GM19193 (cell line): ENCODE measurements at regions not wholly inside any gene's neighbourhood (a gene's known extent, or its start where the extent isn't known, plus 50 kb on each side); places are given as distances from the start of the nearest gene placed in this dataset.

Experiments used
- POLR2A ChIP-seq: IDR thresholded peaks from 4 replicates; pipeline ENCODE4 v1.6.1; 2011; ENCODE audit not compliant: insufficient read depth, insufficient read length; ENCODE audit errors: extremely low read depth

DNA sequence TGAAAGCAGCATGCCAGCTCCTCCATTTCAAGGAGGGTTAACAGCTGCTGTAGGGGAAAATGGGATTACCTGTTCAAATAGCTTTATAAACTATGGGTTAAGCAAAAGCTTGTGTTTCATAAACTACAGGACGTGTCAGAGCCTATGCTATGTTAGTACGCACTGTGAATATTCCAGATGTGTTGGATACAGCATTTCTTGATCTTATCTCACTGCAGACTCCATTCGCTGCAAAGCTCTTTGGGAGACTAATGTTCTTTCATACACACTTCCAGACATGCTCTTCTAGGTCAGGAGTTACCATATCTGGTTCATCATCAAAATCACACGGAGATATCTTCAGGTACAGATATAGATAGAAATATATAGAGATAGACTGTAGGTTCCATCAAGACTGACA is 281.2 kb upstream of the FAM241A start:
- no peak for TF ChIP-seq POLR2A

DNA sequence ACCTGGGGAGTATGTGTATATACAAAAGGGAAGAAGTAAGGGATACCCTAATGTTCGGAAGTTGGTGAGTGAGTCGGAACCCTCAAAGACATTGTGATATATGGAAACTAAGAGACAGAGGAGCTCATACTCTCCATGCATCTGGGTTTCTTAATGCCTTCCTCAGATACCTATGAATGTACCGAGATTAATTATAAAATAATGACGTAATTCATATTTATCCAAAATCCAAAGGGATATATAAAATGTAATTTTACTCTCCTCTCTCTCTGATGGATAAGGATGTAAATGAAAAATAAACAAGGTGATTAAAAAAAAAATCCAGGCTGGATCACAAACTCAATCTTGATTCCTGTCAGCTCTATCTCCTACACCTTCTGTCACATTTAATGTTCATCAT is 275.9 kb upstream of the FAM241A start:
- TF ChIP-seq POLR2A = no peak

GRCh38 chr4:111871802-111872201 is 273.5 kb upstream of the FAM241A start:
- TF ChIP-seq POLR2A = no peak

DNA sequence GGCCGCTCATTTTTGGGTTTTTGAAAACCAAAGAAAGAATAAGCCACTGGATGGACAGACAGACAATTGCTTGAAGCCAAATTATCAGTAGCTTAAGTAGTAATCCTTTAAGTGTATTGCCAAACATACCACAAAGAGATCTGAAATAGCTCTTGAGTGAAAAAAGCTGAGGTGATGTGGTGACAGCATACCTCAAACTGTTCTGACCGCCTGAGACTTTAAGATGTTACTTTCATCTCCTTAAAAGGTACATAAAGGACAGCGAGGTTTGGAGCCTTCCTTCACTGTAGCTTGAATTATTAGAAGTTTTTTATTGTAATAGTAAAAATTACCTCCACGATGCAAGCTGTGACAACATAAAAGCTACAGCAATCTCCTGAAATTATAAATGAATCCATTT is 271.5 kb upstream of the FAM241A start:
- TF ChIP-seq POLR2A = no peak

DNA sequence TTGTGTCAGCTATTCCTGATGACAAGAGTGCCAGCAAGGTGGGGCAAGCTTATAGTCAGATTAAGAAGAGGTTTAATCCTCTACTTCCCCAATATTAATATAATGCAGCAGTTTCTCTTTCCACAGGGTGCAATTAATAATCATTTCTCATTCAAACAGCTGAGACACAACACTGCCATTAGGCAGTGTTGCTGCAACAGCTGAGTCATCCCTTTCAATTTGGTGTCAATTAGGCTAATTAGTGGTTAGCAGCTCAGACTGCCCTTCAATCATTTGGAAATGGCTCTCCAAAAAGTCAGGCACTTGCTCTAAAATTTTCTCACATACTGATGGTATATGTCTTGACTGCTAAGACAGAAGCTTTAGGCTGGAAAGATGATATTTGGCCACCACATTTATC is 265.7 kb upstream of the FAM241A start:
- TF ChIP-seq POLR2A = no peak

GRCh38 chr4:111880116-111880515 is 265.1 kb upstream of the FAM241A start:
- no peak for TF ChIP-seq POLR2A

- TF ChIP-seq POLR2A = no peak
Measured at GRCh38 chr4:111883557-111883999, 261.7 kb upstream of the FAM241A start.

- no peak for TF ChIP-seq POLR2A
Measured at GRCh38 chr4:111890412-111890811, 254.8 kb upstream of the FAM241A start.

GRCh38 chr4:111905511-111905910 is 239.7 kb upstream of the FAM241A start:
- TF ChIP-seq POLR2A = no peak

DNA sequence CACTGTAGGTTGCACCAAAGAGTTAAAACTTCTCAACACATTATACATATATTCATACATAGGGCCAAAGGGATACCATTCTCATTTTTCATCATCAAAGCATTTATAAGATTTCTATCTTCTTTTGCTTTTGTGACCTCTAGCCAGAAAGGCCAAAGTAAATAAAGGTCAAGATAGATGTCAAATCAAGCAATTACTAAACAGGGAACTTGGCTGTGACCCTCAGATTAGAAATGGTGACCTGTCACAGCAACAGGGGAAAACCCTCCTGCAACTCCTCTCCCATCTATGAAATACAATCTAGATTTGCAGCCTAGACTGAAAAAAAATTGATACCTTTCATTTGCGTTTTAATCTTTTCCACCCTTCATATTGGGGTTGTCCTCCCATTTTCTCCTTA is 225.6 kb upstream of the FAM241A start:
- TF ChIP-seq POLR2A = no peak

GRCh38 chr4:111921714-111922113 is 223.5 kb upstream of the FAM241A start:
- TF ChIP-seq POLR2A = no peak

DNA sequence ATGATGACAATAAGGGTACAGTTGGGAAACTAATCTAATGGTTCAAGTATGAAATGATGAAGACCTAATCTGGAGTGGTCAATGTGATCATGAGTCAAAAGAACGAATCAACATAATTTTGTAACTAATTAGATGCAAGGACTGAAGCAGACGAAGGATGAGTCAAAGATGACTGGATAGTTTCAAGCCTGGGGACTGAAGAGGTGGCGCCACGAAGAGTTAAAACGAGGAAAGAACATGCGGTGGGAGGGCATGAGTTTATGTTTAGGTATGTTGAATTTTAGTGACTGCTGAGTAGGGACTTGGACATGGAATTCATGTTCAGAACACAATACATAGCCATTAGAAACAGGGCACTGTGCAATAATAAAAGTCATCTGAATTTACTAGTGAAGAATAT is 221.5 kb upstream of the FAM241A start:
- no peak for TF ChIP-seq POLR2A

- TF ChIP-seq POLR2A = no peak
Measured at GRCh38 chr4:111924696-111925095, 220.6 kb upstream of the FAM241A start.

DNA sequence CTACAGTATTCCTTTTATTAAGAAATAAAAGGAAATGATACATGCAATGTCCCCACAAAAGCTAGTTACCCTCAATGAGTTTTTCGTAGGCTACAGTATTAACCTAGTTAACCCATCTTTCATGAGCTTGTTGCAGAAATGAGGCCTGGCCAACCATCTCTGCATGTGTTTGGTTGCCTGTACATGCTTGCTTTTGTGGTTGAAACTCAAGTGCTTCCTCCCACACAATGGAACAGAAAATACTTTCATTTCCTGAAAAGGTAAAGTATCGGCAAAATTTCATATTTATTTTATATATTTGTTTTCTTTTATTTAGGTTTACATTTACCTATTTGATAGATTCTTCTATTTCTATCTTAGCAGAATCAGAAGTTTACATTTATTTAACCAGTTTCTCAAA is 214.6 kb upstream of the FAM241A start:
- TF ChIP-seq POLR2A = no peak

DNA sequence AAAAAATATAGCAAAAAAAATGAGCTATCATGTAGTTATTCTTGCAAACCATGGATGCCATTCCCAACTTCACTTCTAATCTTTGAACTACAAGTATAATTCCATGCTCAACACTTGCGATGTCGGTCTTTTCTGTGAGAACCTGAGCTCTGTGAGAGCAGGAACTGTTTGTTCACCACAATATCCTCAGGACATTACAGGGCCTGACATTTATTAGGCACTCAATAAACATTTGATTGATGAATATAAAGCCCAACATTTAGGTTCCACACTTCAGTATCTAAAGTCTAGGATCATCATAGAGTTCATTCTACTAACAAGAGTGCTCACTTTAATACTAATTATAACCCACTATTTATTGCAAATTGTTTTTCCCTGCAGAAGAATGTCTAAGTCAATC is 211.6 kb upstream of the FAM241A start:
- no peak for TF ChIP-seq POLR2A

- no peak for TF ChIP-seq POLR2A
Measured at GRCh38 chr4:111934314-111934713, 210.9 kb upstream of the FAM241A start.

DNA sequence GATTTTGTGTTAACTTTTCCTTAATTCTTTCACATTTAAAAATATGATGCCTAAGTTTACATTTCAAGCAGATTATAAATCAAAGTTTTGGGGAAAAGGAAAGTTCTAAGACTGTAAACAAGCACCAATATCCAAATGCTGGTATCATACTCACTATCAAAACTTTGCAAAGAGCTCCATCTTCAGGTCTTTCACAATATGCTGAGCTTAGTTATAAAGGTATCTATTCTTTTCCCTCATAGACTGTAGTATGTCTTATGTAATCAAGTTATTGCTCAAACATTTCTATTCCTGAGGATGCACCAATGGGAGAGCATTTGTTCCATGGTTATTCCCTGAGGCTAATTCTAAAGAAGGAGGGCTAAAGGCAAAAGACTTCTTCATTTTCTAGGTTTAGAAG is 207.9 kb upstream of the FAM241A start:
- TF ChIP-seq POLR2A = no peak
